ENCODE measurements at regions not wholly inside any gene's neighbourhood (a gene's known extent, or its start where the extent isn't known, plus 50 kb on each side); places are given as distances from the start of the nearest gene placed in this dataset.

DNA sequence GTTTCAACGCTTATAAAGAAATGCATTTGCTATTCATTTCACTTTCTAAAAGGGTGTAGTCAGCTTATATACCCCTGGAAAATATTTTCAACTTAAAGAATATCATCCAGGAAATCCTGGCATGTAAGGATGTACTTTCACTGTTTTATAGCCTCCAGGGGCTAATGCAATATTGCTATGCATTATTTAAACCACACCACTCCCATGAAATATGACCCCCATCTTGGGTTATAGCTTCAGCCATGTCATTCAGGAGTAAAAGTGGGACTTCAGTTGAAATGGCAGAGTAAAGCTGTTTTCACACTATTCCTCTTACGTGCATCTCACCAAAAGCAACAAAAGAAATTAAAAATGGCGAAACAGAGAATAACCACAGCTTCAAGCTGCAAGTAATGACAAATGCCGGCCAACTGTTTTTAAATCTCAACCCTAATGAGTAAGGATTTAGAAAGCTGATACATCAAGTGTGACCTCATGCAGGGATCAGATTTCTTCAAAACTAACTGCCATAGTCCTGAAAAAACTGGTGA, 84.5 kb downstream of the COL6A6 start:
- Histone ChIP-seq H3K79me2 (ENCODE audit: control insufficient read depth, insufficient read depth, low read length) (no peaks in the 10 kb centered on the region), H3K4me1 (ENCODE audit: control insufficient read depth, extremely low read depth, insufficient read depth, low read length) (no peaks in the 10 kb centered on the region), H3K36me3 (ENCODE audit: control insufficient read depth, insufficient read depth, low read length) (no peaks in the 10 kb centered on the region), H3K4me3 (replicated peaks in 1 of 4; ENCODE audit: control extremely low read depth in 1 of 4, insufficient read depth in 1 of 4, low read depth in 3 of 4, low read length in 4 of 4) (no peak overlapping the region), H3K9me3 (ENCODE audit: control insufficient read depth, insufficient read depth, low read depth, low read length) (no peaks in the 10 kb centered on the region), H2AFZ (ENCODE audit: low read length) (no peak overlapping the region), H4K20me1 (ENCODE audit: control insufficient read depth, extremely low read depth, insufficient read depth, low read length) (no peaks in the 10 kb centered on the region), H3K27ac (ENCODE audit: insufficient read depth, low read length) (no peak overlapping the region), H3K4me2 (ENCODE audit: extremely low read depth, insufficient read depth, low read length) (no peak overlapping the region), H3K9ac (ENCODE audit: insufficient read depth, low read length) (no peak overlapping the region), H3K27me3 (ENCODE audit: control insufficient read depth, insufficient read depth, low read length) (no peaks in the 10 kb centered on the region)
- peak; percentile 45 to 69 for DNase-seq (ENCODE audit: low read depth in 2 of 2)
- TF ChIP-seq EZH2 (IDR thresholded peaks at IDR 0.05; ENCODE audit: low read length, missing control alignments): no peak
- TF ChIP-seq, protein P1, sequence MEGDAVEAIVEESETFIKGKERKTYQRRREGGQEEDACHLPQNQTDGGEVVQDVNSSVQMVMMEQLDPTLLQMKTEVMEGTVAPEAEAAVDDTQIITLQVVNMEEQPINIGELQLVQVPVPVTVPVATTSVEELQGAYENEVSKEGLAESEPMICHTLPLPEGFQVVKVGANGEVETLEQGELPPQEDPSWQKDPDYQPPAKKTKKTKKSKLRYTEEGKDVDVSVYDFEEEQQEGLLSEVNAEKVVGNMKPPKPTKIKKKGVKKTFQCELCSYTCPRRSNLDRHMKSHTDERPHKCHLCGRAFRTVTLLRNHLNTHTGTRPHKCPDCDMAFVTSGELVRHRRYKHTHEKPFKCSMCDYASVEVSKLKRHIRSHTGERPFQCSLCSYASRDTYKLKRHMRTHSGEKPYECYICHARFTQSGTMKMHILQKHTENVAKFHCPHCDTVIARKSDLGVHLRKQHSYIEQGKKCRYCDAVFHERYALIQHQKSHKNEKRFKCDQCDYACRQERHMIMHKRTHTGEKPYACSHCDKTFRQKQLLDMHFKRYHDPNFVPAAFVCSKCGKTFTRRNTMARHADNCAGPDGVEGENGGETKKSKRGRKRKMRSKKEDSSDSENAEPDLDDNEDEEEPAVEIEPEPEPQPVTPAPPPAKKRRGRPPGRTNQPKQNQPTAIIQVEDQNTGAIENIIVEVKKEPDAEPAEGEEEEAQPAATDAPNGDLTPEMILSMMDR (conservative IDR thresholded peaks at IDR 0.05 in 1 of 2, IDR thresholded peaks at IDR 0.05 in 1 of 2; ENCODE audit: low read depth in 1 of 2, low read length in 2 of 2): no peak

DNA sequence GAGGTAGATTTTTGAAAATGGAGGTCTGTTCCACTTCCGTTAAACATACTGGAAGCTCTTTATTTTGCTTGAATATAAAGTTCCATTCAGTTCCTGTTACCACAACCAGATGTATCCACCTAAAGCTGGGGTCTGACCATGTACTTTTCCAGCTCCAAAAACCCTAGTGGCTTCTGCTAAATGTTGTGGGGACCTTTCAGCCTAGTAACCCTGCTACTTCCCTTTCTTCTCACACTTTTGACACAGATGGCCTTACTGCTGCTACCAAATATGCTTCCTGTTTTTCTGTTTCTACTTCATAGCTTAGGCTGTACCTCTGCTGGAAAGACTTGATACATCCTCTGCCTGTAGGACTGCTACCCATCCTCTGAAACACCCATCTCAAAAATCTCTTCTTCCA, 87.8 kb downstream of the COL6A6 start:
- no peaks in the 10 kb centered on the region for H3K79me2 ChIP-seq (ENCODE audit: control insufficient read depth, insufficient read depth, low read length)
- H3K27ac ChIP-seq (ENCODE audit: insufficient read depth, low read length): no peak overlapping the region
- no peak overlapping the region for H3K4me2 ChIP-seq (ENCODE audit: extremely low read depth, insufficient read depth, low read length)
- no peaks in the 10 kb centered on the region for H3K36me3 ChIP-seq (ENCODE audit: control insufficient read depth, insufficient read depth, low read length)
- DNase-seq (ENCODE audit: low read depth in 2 of 2): no peak
- no peak overlapping the region for H2AFZ ChIP-seq (ENCODE audit: low read length)
- TF ChIP-seq, protein P1 (conservative IDR thresholded peaks at IDR 0.05 in 1 of 2, IDR thresholded peaks at IDR 0.05 in 1 of 2; ENCODE audit: low read depth in 1 of 2, low read length in 2 of 2): no peak
- TF ChIP-seq EZH2 (IDR thresholded peaks at IDR 0.05; ENCODE audit: low read length, missing control alignments): no peak
- H3K9ac ChIP-seq (ENCODE audit: insufficient read depth, low read length): no peak overlapping the region
- no peaks in the 10 kb centered on the region for H4K20me1 ChIP-seq (ENCODE audit: control insufficient read depth, extremely low read depth, insufficient read depth, low read length)
- H3K27me3 ChIP-seq (ENCODE audit: control insufficient read depth, insufficient read depth, low read length): no peaks in the 10 kb centered on the region
- H3K9me3 ChIP-seq (ENCODE audit: control insufficient read depth, insufficient read depth, low read depth, low read length): no peaks in the 10 kb centered on the region
- no peaks in the 10 kb centered on the region for H3K4me1 ChIP-seq (ENCODE audit: control insufficient read depth, extremely low read depth, insufficient read depth, low read length)
- H3K4me3 ChIP-seq (replicated peaks in 1 of 4; ENCODE audit: control extremely low read depth in 1 of 4, insufficient read depth in 1 of 4, low read depth in 3 of 4, low read length in 4 of 4): no peak overlapping the region

DNA sequence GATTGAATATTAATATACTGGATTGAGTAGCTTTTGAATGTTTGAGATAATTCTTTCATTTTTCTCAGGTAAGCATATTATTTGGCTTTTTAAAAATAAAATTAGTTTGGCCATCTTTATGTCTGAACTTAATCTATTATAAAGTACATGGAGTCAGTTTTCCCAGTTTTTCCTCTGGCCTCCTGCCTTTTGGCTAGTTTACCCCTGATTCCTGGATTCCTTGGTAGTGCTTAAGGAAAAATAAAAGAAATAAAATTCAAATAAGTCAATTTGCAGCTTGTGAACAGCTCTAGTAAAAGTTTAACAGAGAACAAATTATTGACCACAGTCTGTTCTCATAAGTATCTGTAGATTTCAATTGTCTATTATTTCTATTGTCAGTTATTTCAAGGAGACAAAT, 89.4 kb downstream of the COL6A6 start:
- Histone ChIP-seq H4K20me1 (ENCODE audit: control insufficient read depth, extremely low read depth, insufficient read depth, low read length) (no peaks in the 10 kb centered on the region), H3K4me1 (ENCODE audit: control insufficient read depth, extremely low read depth, insufficient read depth, low read length) (no peaks in the 10 kb centered on the region), H3K9ac (ENCODE audit: insufficient read depth, low read length) (no peak overlapping the region), H2AFZ (ENCODE audit: low read length) (no peak overlapping the region), H3K4me3 (replicated peaks in 1 of 4; ENCODE audit: control extremely low read depth in 1 of 4, insufficient read depth in 1 of 4, low read depth in 3 of 4, low read length in 4 of 4) (no peak overlapping the region), H3K79me2 (ENCODE audit: control insufficient read depth, insufficient read depth, low read length) (no peaks in the 10 kb centered on the region), H3K9me3 (ENCODE audit: control insufficient read depth, insufficient read depth, low read depth, low read length) (no peaks in the 10 kb centered on the region), H3K27me3 (ENCODE audit: control insufficient read depth, insufficient read depth, low read length) (no peaks in the 10 kb centered on the region), H3K4me2 (ENCODE audit: extremely low read depth, insufficient read depth, low read length) (no peak overlapping the region), H3K36me3 (ENCODE audit: control insufficient read depth, insufficient read depth, low read length) (no peaks in the 10 kb centered on the region), H3K27ac (ENCODE audit: insufficient read depth, low read length) (no peak overlapping the region)
- no peak for TF ChIP-seq EZH2 (IDR thresholded peaks at IDR 0.05; ENCODE audit: low read length, missing control alignments)
- TF ChIP-seq, protein P1 (conservative IDR thresholded peaks at IDR 0.05 in 1 of 2, IDR thresholded peaks at IDR 0.05 in 1 of 2; ENCODE audit: low read depth in 1 of 2, low read length in 2 of 2): no peak
- no peak for DNase-seq (ENCODE audit: low read depth in 2 of 2)
